SK-N-SH treated with all-trans-retinoic acid at 6 μM for 48 hours (cell line): ENCODE measurements at regions not wholly inside any gene's neighbourhood (a gene's known extent, or its start where the extent isn't known, plus 50 kb on each side); places are given as distances from the start of the nearest gene placed in this dataset.

Experiments used
- ATAC-seq: fragments of 200-7000 bp; cut with Tn5 transposase; 3 replicates; pipeline ENCODE4 v1.9.1; 2020; ENCODE audit warnings: mild to moderate bottlenecking, moderate library complexity
- ARNTL ChIP-seq: fragments of 450-650 bp; formaldehyde crosslinking; IDR thresholded peaks from 2 replicates; pipeline ENCODE4 v1.5.0; 2020; ENCODE audit warnings: low read depth, mild to moderate bottlenecking, moderate library complexity, borderline replicate concordance
- BACH2 ChIP-seq: fragments of 250-450 bp; sonication (Bioruptor Pico); IDR thresholded peaks from 2 replicates; pipeline ENCODE4 v1.9.0; 2021; ENCODE audit warnings: mild to moderate bottlenecking, borderline replicate concordance
- CREB5 ChIP-seq: fragments of 250-450 bp; sonication (Bioruptor Pico); IDR thresholded peaks from 2 replicates; pipeline ENCODE4 v1.5.1; 2020; ENCODE audit warnings: low read depth, mild to moderate bottlenecking, moderate library complexity
- CSDC2 ChIP-seq: fragments of 250-450 bp; sonication (Bioruptor Pico); IDR thresholded peaks from 2 replicates; pipeline ENCODE4 v1.5.0; 2020; ENCODE audit warnings: mild to moderate bottlenecking, moderate library complexity
- CSRNP3 ChIP-seq: fragments of 250-450 bp; sonication (Bioruptor Pico); IDR thresholded peaks from 2 replicates; pipeline ENCODE4 v1.5.1; 2021; ENCODE audit warnings: mild to moderate bottlenecking, moderate library complexity
- ESRRG ChIP-seq: fragments of 250-450 bp; sonication (Bioruptor Pico); IDR thresholded peaks from 2 replicates; pipeline ENCODE4 v1.6.1; 2021; ENCODE audit warnings: mild to moderate bottlenecking
- ISL1 ChIP-seq: fragments of 250-450 bp; sonication (Bioruptor Pico); IDR thresholded peaks from 2 replicates; pipeline ENCODE4 v2.1.2; 2022; ENCODE audit warnings: mild to moderate bottlenecking, moderate library complexity
- PPARA ChIP-seq: fragments of 250-450 bp; sonication (Bioruptor Pico); IDR thresholded peaks from 2 replicates; pipeline ENCODE4 v1.5.0; 2020; ENCODE audit warnings: mild to moderate bottlenecking, borderline replicate concordance
- RARB ChIP-seq: fragments of 250-450 bp; sonication (Bioruptor Pico); IDR thresholded peaks from 2 replicates; pipeline ENCODE4 v1.8.0; 2021; ENCODE audit warnings: mild to moderate bottlenecking, moderate library complexity
- SNAI2 ChIP-seq: fragments of 250-450 bp; sonication (Bioruptor Pico); IDR thresholded peaks from 2 replicates; pipeline ENCODE4 v1.5.0; 2020; ENCODE audit warnings: mild to moderate bottlenecking, moderate library complexity
- TCF4 ChIP-seq: fragments of 250-450 bp; sonication (Bioruptor Pico); IDR thresholded peaks from 2 replicates; pipeline ENCODE4 v1.8.0; 2021; ENCODE audit warnings: mild to moderate bottlenecking, moderate library complexity, borderline replicate concordance
- TOX ChIP-seq: fragments of 250-450 bp; sonication (Bioruptor Pico); IDR thresholded peaks from 2 replicates; pipeline ENCODE4 v1.8.0; 2021; ENCODE audit warnings: mild to moderate bottlenecking, moderate library complexity, borderline replicate concordance
- TSHZ2 ChIP-seq: fragments of 250-450 bp; sonication (Bioruptor Pico); IDR thresholded peaks from 2 replicates; pipeline ENCODE4 v1.5.0; 2020; ENCODE audit warnings: mild to moderate bottlenecking, moderate library complexity
- ZFP3 ChIP-seq: fragments of 250-450 bp; sonication (Bioruptor Pico); IDR thresholded peaks from 2 replicates; pipeline ENCODE4 v1.5.0; 2020; ENCODE audit warnings: mild to moderate bottlenecking, moderate library complexity
- ZFP30 ChIP-seq: fragments of 450-650 bp; formaldehyde crosslinking; IDR thresholded peaks from 2 replicates; pipeline ENCODE4 v1.5.0; 2022; ENCODE audit warnings: mild to moderate bottlenecking, moderate library complexity
- ZNF565 ChIP-seq: fragments of 450-650 bp; formaldehyde crosslinking; conservative IDR thresholded peaks from 2 replicates; pipeline ENCODE4 v1.5.0; 2020; ENCODE audit warnings: low read depth, mild to moderate bottlenecking, moderate library complexity
- ZNF70 ChIP-seq: fragments of 450-650 bp; formaldehyde crosslinking; IDR thresholded peaks from 2 replicates; pipeline ENCODE4 v1.5.0; 2020; ENCODE audit warnings: mild to moderate bottlenecking, moderate library complexity
- ZNF8 ChIP-seq: fragments of 450-650 bp; formaldehyde crosslinking; IDR thresholded peaks from 2 replicates; pipeline ENCODE4 v1.5.0; 2020; ENCODE audit warnings: mild to moderate bottlenecking, moderate library complexity

- TF ChIP-seq TSHZ2 (CRISPR knock-in tag) = no peak
- TF ChIP-seq CREB5 = 0 out of 2 replicates have a peak, but pooled peaks have one; percentile 19
- TF ChIP-seq ISL1 (CRISPR knock-in tag) = peak; percentile 67
- TF ChIP-seq, all 23 proteins: peak for 2
- peak; percentile 84 for ATAC-seq
These were observed 396.8 kb downstream of the NUAK1 start for GRCh38 chr12:105741786-105742566.

- TF ChIP-seq ZNF8 (CRISPR knock-in tag) (no peak), BACH2 (no peak), SNAI2 (CRISPR knock-in tag) (no peak), ZFP3 (CRISPR knock-in tag) (no peak), TOX (CRISPR knock-in tag) (no peak), ESRRG (CRISPR knock-in tag) (no peak), CSDC2 (no peak), ISL1 (CRISPR knock-in tag) (no peak), PPARA (CRISPR knock-in tag) (no peak), RARB (CRISPR knock-in tag) (no peak), ZNF565 (CRISPR knock-in tag) (no peak), ZNF70 (CRISPR knock-in tag) (no peak)
- TF ChIP-seq, all 23 proteins: peak for 0
- ATAC-seq = no peak
These were observed 396.2 kb downstream of the NUAK1 start for GRCh38 chr12:105742567-105742874.

- TF ChIP-seq ARNTL (CRISPR knock-in tag) (no peak), ZFP30 (CRISPR knock-in tag) (no peak), TCF4 (CRISPR knock-in tag) (no peak), ESRRG (CRISPR knock-in tag) (no peak), TSHZ2 (CRISPR knock-in tag) (no peak), CSRNP3 (CRISPR knock-in tag) (no peak), ZNF8 (CRISPR knock-in tag) (no peak), RARB (CRISPR knock-in tag) (no peak), CREB5 (no peak), BACH2 (no peak), TOX (CRISPR knock-in tag) (no peak), ZNF70 (CRISPR knock-in tag) (no peak), ISL1 (CRISPR knock-in tag) (no peak)
- no peak for ATAC-seq
These were observed 394.2 kb downstream of the NUAK1 start for GRCh38 chr12:105744371-105745058.
